ENCODE measurements at regions not wholly inside any gene's neighbourhood (a gene's known extent, or its start where the extent isn't known, plus 50 kb on each side); places are given as distances from the start of the nearest gene placed in this dataset.

- TF ChIP-seq USF2 (IDR thresholded peaks at IDR 0.05; ENCODE audit: low read depth, low read length): no peak
- TF ChIP-seq MXI1 (IDR thresholded peaks at IDR 0.05; ENCODE audit: borderline replicate concordance, low read depth, low read length): no peak
- TF ChIP-seq RAD21 (IDR thresholded peaks at IDR 0.05; ENCODE audit: low read length): no peak
These were observed 491.8 kb downstream of the PCNX1 start for GRCh38 chr14:71399057-71399487.
